ENCODE measurements at regions not wholly inside any gene's neighbourhood (a gene's known extent, or its start where the extent isn't known, plus 50 kb on each side); places are given as distances from the start of the nearest gene placed in this dataset.

- TF ChIP-seq EZH2 (IDR thresholded peaks at IDR 0.05) (no peak), POLR2AphosphoS5 (IDR thresholded peaks at IDR 0.05; ENCODE audit: borderline replicate concordance, low read depth, low read length) (no peak), FOXP2 (optimal IDR thresholded peaks at IDR 0.05; ENCODE audit: control extremely low read depth, extremely low read length, insufficient read depth) (no peak)
Measured at GRCh38 chr18:51731070-51731469, 533.6 kb upstream of the MEX3C start.
